Upper lobe of left lung (tissue), 6 donors: ENCODE measurements at regions not wholly inside any gene's neighbourhood (a gene's known extent, or its start where the extent isn't known, plus 50 kb on each side); places are given as distances from the start of the nearest gene placed in this dataset.

Experiments
- ATAC-seq, 2 donors: fragments of 200-7000 bp; cut with Tn5 transposase; one replicate each; pipeline ENCODE4 v1.9.1; 2022; ENCODE audit warnings: mild to moderate bottlenecking in 2 of 2, moderate library complexity in 2 of 2; ENCODE audit not compliant: low FRiP score in 2 of 2
- DNase-seq, 2 donors: peaks; one replicate each; pipeline ENCODE4 v3.0.0-alpha.2; 2019 to 2020
- H3K27ac ChIP-seq, 4 donors: fragments of 200-600 bp; sonication (generic); one replicate each; pipeline ENCODE4 v1.5.1; 2016 to 2019
- H3K27me3 ChIP-seq, 4 donors: fragments of 200-600 bp; sonication (generic); one replicate each; pipeline ENCODE4 v1.5.1; 2017 to 2019
- H3K36me3 ChIP-seq, 4 donors: fragments of 200-600 bp; sonication (generic); one replicate each; pipeline ENCODE4 v1.5.1; 2016 to 2019
- H3K4me1 ChIP-seq, 4 donors: fragments of 200-600 bp; sonication (generic); one replicate each; pipeline ENCODE4 v1.5.1; 2018 to 2019
- H3K4me3 ChIP-seq, 4 donors: fragments of 200-600 bp; sonication (generic); one replicate each; pipeline ENCODE4 v1.5.1; 2017 to 2019; ENCODE audit warnings: mild to moderate bottlenecking in 2 of 4, moderate library complexity in 1 of 4
- H3K9me3 ChIP-seq, 4 donors: fragments of 200-600 bp; sonication (generic); one replicate each; pipeline ENCODE4 v1.5.1; 2018 to 2019
- CTCF ChIP-seq, 6 experiments: fragments of 450-650 bp in 4 of 6; fragments of 200-600 bp in 2 of 6; sonication (generic) in 2 of 6; IDR thresholded peaks; one replicate each; pipeline ENCODE4 v1.5.1; 2016 to 2019; ENCODE audit warnings: antibody characterized with exemption in 6 of 6
- EP300 ChIP-seq, 4 donors: sonication (generic); formaldehyde crosslinking; IDR thresholded peaks; one replicate each; pipeline ENCODE4 v1.5.1; 2017; ENCODE audit warnings: antibody characterized with exemption in 4 of 4, control low read depth in 2 of 4
- POLR2A ChIP-seq, 4 donors: fragments of 450-650 bp; IDR thresholded peaks; one replicate each; pipeline ENCODE4 v1.5.1; 2016 to 2017; ENCODE audit warnings: antibody characterized with exemption in 4 of 4, mild to moderate bottlenecking in 2 of 4
- POLR2AphosphoS5 ChIP-seq, 2 donors: sonication (generic); formaldehyde crosslinking; IDR thresholded peaks; one replicate each; pipeline ENCODE4 v1.5.1; 2017; ENCODE audit warnings: antibody characterized with exemption in 2 of 2
- WGBS, 2 donors: methylation state at CpG; one replicate each; pipeline ENCODE4 v1.1.5; 2017 to 2018; 5-methylcytosine and 5-hydroxymethylcytosine counted together
- donor health status: DM: no; HTN: no; CAD: no; lungs with moderate emphysema.
- donor health status: DM: no; HTN: yes; CAD: no; lungs with severe emphysema.

GRCh38 chr16:49108611-49109010 lies 173.0 kb downstream of the CBLN1 start:
- DNase-seq (no peak), ATAC-seq (no peak)
- H3K27me3 ChIP-seq: no peaks in the 10 kb centered on the region
- no peak for TF ChIP-seq POLR2A (IDR thresholded peaks at IDR 0.05)
- no peak for TF ChIP-seq EP300 (IDR thresholded peaks at IDR 0.05)
- TF ChIP-seq POLR2AphosphoS5 (IDR thresholded peaks at IDR 0.05): no peak
- H3K36me3 ChIP-seq: no peaks in the 10 kb centered on the region
- no peak overlapping the region for H3K27ac ChIP-seq
- 53 to 79% methylated on average over 3 of the region's 3 CpGs for WGBS, 2 donors
- no peaks in the 10 kb centered on the region for H3K4me1 ChIP-seq
- H3K9me3 ChIP-seq: no peaks in the 10 kb centered on the region
- H3K4me3 ChIP-seq: no peak overlapping the region

- Histone ChIP-seq H3K9me3 (no peaks in the 10 kb centered on the region), H3K4me1 (no peaks in the 10 kb centered on the region), H3K27ac (no peak overlapping the region), H3K27me3 (no peaks in the 10 kb centered on the region), H3K36me3 (no peaks in the 10 kb centered on the region), H3K4me3 (no peak overlapping the region)
- DNase-seq: no peak
- TF ChIP-seq POLR2AphosphoS5 (IDR thresholded peaks at IDR 0.05) (no peak), POLR2A (IDR thresholded peaks at IDR 0.05) (no peak)
- 88 to 89% methylated on average over 3 of the region's 3 CpGs for WGBS, 2 donors
- no peak for ATAC-seq
These were observed 178.3 kb downstream of the CBLN1 start for GRCh38 chr16:49103298-49103697.

GRCh38 chr16:49101997-49102396 lies 179.6 kb downstream of the CBLN1 start:
- TF ChIP-seq EP300 (IDR thresholded peaks at IDR 0.05) (no peak), POLR2AphosphoS5 (IDR thresholded peaks at IDR 0.05) (no peak), POLR2A (IDR thresholded peaks at IDR 0.05) (no peak), CTCF (IDR thresholded peaks at IDR 0.05) (no peak)
- ATAC-seq: no peak
- 81% methylated on average over 1 of the region's 1 CpG for WGBS, 2 donors

GRCh38 chr16:49100366-49100765 lies 181.3 kb downstream of the CBLN1 start:
- DNase-seq (no peak), ATAC-seq (no peak)
- no peaks in the 10 kb centered on the region for H3K4me1 ChIP-seq
- H3K9me3 ChIP-seq: no peaks in the 10 kb centered on the region
- H3K27ac ChIP-seq: no peak overlapping the region
- TF ChIP-seq POLR2AphosphoS5 (IDR thresholded peaks at IDR 0.05) (no peak), POLR2A (IDR thresholded peaks at IDR 0.05) (no peak), EP300 (IDR thresholded peaks at IDR 0.05) (no peak), CTCF (IDR thresholded peaks at IDR 0.05) (no peak)
- H3K4me3 ChIP-seq: no peak overlapping the region
- H3K27me3 ChIP-seq: no peaks in the 10 kb centered on the region
- no peaks in the 10 kb centered on the region for H3K36me3 ChIP-seq

More at GRCh38 chr16:49101997-49102396, 179.6 kb downstream of the CBLN1 start:
- no peak overlapping the region for H3K27ac ChIP-seq
- no peaks in the 10 kb centered on the region for H3K9me3 ChIP-seq
- H3K27me3 ChIP-seq: no peaks in the 10 kb centered on the region
- H3K36me3 ChIP-seq: no peaks in the 10 kb centered on the region
- no peak overlapping the region for H3K4me3 ChIP-seq
- no peaks in the 10 kb centered on the region for H3K4me1 ChIP-seq
- no peak for DNase-seq

- Histone ChIP-seq H3K4me3 (no peak overlapping the region), H3K27ac (no peak overlapping the region), H3K4me1 (no peaks in the 10 kb centered on the region), H3K9me3 (no peaks in the 10 kb centered on the region), H3K27me3 (no peaks in the 10 kb centered on the region), H3K36me3 (no peaks in the 10 kb centered on the region)
- TF ChIP-seq EP300 (IDR thresholded peaks at IDR 0.05) (no peak), POLR2AphosphoS5 (IDR thresholded peaks at IDR 0.05) (no peak), CTCF (IDR thresholded peaks at IDR 0.05) (no peak), POLR2A (IDR thresholded peaks at IDR 0.05) (no peak)
- ATAC-seq (no peak), DNase-seq (no peak)
- WGBS, 2 donors: 86 to 96% methylated on average over 2 of the region's 2 CpGs
These were observed 183.7 kb downstream of the CBLN1 start for GRCh38 chr16:49097964-49098363.

- Histone ChIP-seq H3K9me3 (no peaks in the 10 kb centered on the region), H3K27ac (no peak overlapping the region), H3K4me1 (no peaks in the 10 kb centered on the region), H3K27me3 (no peaks in the 10 kb centered on the region), H3K36me3 (no peaks in the 10 kb centered on the region), H3K4me3 (no peak overlapping the region)
- TF ChIP-seq POLR2A (IDR thresholded peaks at IDR 0.05): no peak
- TF ChIP-seq POLR2AphosphoS5 (IDR thresholded peaks at IDR 0.05): no peak
- TF ChIP-seq EP300 (IDR thresholded peaks at IDR 0.05): no peak
- no peak for TF ChIP-seq CTCF (IDR thresholded peaks at IDR 0.05)
- DNase-seq (no peak), ATAC-seq (no peak)
- 76 to 79% methylated on average over 7 of the region's 7 CpGs for WGBS, 2 donors
These were observed 185.3 kb downstream of the CBLN1 start for GRCh38 chr16:49096176-49096945.
